Mesodermal cell (in vitro differentiated cells): ENCODE measurements at regions not wholly inside any gene's neighbourhood (a gene's known extent, or its start where the extent isn't known, plus 50 kb on each side); places are given as distances from the start of the nearest gene placed in this dataset.

Experiments
- H3K27ac ChIP-seq: 2 replicates; pipeline ENCODE4 v1.7.0; 2013; ENCODE audit warnings: mild to moderate bottlenecking, low read depth, low read length, moderate library complexity; ENCODE audit not compliant: severe bottlenecking
- H3K36me3 ChIP-seq: 2 replicates; pipeline ENCODE4 v1.7.1; 2013; ENCODE audit warnings: mild to moderate bottlenecking, low read length, moderate library complexity; ENCODE audit not compliant: control insufficient read depth, insufficient read depth
- H3K4me1 ChIP-seq: one replicate; pipeline ENCODE4 v1.7.1; 2013; ENCODE audit warnings: mild to moderate bottlenecking, low read length; ENCODE audit not compliant: insufficient read depth, control insufficient read depth, poor library complexity, severe bottlenecking
- H3K4me3 ChIP-seq: 2 replicates; pipeline ENCODE4 v1.7.0; 2013; ENCODE audit warnings: low read length, control low read depth, mild to moderate bottlenecking; ENCODE audit not compliant: insufficient read depth, poor library complexity, severe bottlenecking; ENCODE audit errors: extremely low read depth
- H3K9me3 ChIP-seq: 2 replicates; pipeline ENCODE4 v1.7.1; 2013; ENCODE audit warnings: mild to moderate bottlenecking, low read length, moderate library complexity; ENCODE audit not compliant: control insufficient read depth
- WGBS, 2 experiments: methylation state at CpG; one replicate each; pipeline ENCODE4 v1.1.5; 2013; ENCODE audit warnings: missing lambda C conversion rate in 2 of 2; ENCODE audit not compliant: insufficient coverage in 2 of 2; 5-methylcytosine and 5-hydroxymethylcytosine counted together

DNA sequence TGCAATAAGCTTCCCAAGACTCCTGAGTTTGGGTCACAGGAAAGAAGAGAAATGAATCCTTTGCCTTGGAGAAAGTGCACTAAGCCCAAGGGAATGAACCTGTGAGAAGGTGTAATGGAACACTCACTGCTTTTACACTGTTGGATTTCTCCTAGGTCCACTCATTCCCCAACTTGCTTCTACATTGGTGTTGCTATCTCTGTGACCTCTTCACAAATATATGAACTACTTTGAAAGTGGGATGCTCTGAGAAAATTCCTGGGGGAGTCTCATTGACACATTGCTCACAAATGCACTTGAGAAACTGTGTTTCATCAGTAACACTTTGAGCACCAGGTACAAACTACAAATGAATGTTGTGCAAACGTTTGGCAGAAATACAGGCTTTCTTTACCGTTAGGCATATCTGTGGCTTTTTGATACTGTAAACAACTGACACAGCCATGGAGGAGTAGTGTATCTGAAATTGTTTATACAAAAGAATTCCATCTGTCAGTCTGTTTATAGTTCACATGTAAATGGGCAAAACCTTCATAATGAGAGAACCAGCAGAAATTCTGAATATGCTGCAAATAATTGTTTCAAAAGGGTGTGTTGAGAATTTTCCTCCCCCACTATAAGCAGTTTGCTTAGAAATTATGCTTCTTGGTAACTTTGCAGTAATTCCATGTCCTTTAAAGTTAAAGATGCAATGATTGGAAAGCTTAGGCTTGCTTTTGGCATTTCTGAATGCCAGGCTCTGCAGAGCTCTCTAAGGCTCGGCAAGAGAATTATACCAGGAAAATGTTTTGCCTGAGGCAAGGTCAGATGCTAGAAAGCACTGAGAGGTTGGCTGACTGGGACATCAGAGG is 348.5 kb upstream of the DDHD1 start:
- Histone ChIP-seq H3K4me3 (no peak overlapping the region), H3K9me3 (peaks cover 14% of the 10 kb centered on the region), H3K27ac (no peak overlapping the region), H3K4me1 (peaks cover 6% of the 10 kb centered on the region), H3K36me3 (no peaks in the 10 kb centered on the region)
- 71 to 88% methylated on average over 1 of the region's 3 CpGs for WGBS, 2 experiments

DNA sequence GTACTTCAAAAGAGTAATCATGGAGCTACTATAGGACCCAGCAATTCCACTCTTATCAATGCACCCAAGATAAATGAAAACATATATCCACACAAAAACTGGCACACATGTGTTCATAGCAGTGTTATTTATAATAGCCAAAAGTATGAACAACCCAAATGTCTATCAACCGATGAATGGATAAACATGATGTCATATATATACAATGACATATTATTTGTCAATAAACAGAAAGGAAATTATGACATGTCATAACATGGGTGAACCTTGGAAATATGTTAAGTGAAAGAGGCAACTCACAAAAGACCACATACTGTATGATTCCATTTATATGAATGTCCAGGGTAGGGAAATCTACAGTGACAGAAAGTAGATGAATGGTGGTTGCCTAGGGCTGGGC is 347.1 kb upstream of the DDHD1 start:
- Histone ChIP-seq H3K36me3 (no peaks in the 10 kb centered on the region), H3K4me1 (peaks cover 6% of the 10 kb centered on the region), H3K27ac (no peak overlapping the region), H3K4me3 (no peak overlapping the region), H3K9me3 (peaks cover 11% of the 10 kb centered on the region)
- WGBS, 2 experiments, result no CpG with 5 or more reads among the region's 1 CpG

DNA sequence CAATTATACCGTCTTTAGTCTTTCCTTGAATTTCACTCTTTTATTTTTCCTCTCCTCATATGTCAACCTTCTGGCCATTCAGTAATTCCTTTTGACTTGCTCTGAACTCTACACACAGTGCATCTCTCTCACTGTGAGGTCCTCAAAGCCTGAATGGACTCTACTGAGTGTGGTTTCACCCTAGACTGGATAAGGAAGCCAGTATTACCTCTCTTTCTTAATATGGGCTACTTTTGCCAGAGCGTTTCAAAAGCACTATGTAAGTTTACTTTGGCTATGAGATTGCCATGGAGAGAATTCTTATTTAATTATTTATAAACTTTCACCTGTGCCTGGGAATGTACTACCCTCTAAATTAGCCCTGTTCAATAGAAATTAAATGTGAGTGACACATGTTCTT is 343.5 kb upstream of the DDHD1 start:
- Histone ChIP-seq H3K4me3 (no peak overlapping the region), H3K36me3 (no peaks in the 10 kb centered on the region), H3K4me1 (peaks cover 9% of the 10 kb centered on the region), H3K27ac (no peak overlapping the region), H3K9me3 (no peaks in the 10 kb centered on the region)
- WGBS, 2 experiments, result 88 to 100% methylated on average over 1 of the region's 2 CpGs

DNA sequence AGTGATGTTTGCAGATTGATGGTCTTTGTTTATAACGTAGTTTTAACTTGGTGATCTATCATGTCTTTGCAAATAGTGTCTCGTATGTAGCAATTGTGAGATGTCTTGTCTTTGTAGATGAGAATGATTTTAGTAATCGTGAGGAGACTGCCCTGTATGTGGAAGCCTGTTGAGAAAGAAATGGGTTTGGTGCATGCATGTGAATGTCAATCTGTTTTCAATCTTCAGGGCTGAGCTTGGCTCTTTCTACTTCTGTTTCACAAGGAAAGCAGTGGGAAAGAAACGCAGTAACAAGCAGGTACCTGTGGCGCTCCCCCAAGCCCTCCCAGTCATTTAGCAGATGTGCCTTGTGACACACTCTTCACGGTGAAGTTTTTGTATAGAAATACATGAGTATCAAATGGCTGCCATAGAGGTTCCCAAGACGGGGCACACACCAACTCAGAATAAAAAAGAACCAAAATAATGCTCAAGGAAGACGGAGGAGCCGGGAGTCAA is 342.8 kb upstream of the DDHD1 start:
- 89 to 98% methylated on average over 4 to 5 of the region's 9 CpGs for WGBS, 2 experiments
- H3K27ac ChIP-seq, result no peak overlapping the region
- no peak overlapping the region for H3K4me3 ChIP-seq
- no peaks in the 10 kb centered on the region for H3K36me3 ChIP-seq
- peaks cover 8% of the 10 kb centered on the region for H3K4me1 ChIP-seq
- H3K9me3 ChIP-seq, result no peaks in the 10 kb centered on the region

DNA sequence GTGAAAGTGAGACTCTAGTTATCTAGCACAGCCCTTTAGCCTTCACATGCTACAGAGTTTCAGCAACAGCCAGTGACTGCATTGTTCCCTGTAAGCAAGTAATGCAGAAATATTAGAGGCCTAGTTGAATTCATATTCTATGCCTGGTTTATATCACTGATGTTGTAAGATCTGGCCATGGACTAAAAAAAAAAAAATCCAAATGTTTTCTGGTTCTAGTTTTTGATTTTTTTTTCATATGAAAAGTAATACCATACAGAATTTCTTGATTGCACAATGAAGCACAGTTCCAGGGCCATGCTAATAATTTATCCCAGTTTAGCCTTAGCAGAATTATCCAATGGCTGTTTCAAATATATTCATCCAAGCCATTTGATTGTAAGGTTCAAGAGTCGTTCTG is 341.5 kb upstream of the DDHD1 start:
- Histone ChIP-seq H3K9me3 (no peaks in the 10 kb centered on the region), H3K4me3 (no peak overlapping the region), H3K36me3 (no peaks in the 10 kb centered on the region), H3K4me1 (peaks cover 8% of the 10 kb centered on the region), H3K27ac (no peak overlapping the region)
- WGBS, 2 experiments, result no CpG with 5 or more reads among the region's 1 CpG

DNA sequence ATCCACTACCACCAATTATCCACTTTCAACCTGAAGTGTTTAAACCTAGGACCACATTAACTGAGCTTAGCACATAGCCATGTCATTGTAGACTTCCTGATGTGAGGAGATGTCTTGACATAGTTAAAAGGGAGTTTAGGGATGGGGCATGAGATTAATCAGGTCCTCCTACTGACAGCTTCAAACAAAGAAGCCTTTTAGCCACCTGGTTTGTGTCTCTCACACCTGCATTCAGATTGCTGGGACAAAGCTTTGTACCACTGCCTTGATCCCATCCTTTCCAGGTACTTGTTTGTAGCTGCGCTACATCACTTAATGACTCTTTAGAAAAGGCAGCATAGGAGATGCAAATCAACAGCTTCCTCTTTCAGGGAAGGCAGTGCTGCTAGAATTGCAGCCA is 340.7 kb upstream of the DDHD1 start:
- no peak overlapping the region for H3K4me3 ChIP-seq
- WGBS, 2 experiments, result 88 to 100% methylated on average over 1 of the region's 1 CpG
- H3K36me3 ChIP-seq, result no peaks in the 10 kb centered on the region
- no peaks in the 10 kb centered on the region for H3K9me3 ChIP-seq
- H3K4me1 ChIP-seq, result peaks cover 8% of the 10 kb centered on the region
- H3K27ac ChIP-seq, result no peak overlapping the region

DNA sequence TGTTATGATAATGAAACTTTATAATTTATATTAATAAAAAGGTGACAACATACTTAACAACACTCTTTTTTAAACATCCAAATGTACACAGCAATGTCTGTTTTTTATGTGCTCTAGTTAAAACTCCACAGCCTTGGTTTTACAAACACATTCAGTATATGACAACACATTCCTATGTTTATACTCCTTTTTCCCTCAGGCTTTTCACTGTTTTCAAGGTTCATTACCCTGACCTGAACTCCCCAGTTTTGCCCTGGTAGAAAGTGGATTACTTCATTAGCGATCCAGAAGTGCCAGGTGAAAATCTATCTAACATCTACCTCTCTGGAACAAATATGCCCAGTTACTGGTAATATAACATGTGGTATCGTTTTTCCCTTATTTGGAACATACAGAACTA is 340.2 kb upstream of the DDHD1 start:
- H3K36me3 ChIP-seq, result no peaks in the 10 kb centered on the region
- no CpG with 5 or more reads among the region's 2 CpGs for WGBS, 2 experiments
- no peaks in the 10 kb centered on the region for H3K9me3 ChIP-seq
- no peak overlapping the region for H3K4me3 ChIP-seq
- H3K27ac ChIP-seq, result no peak overlapping the region
- peaks cover 8% of the 10 kb centered on the region for H3K4me1 ChIP-seq

DNA sequence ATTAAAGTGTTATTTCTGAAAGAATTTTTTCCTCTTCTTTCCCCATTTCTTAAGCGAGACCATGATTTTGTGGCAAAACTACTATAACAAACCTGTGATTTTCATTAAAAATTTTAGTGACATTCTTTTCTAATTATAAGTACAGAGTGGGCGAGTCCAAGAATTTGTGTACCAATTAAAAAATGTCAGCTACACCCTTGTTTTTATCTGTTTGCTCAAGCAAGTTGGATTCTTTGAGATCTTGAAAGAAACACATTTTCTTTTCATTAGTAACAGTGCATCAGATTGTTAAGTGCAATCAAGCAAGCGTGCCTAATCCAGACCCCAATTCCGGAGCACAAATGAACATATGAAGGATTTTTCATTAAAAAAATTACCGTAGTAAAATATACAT is 338.8 kb upstream of the DDHD1 start:
- H3K27ac ChIP-seq, result no peak overlapping the region
- peaks cover 8% of the 10 kb centered on the region for H3K4me1 ChIP-seq
- no CpG with 5 or more reads among the region's 5 CpGs for WGBS, 2 experiments
- H3K4me3 ChIP-seq, result no peak overlapping the region
- H3K36me3 ChIP-seq, result no peaks in the 10 kb centered on the region
- H3K9me3 ChIP-seq, result no peaks in the 10 kb centered on the region

DNA sequence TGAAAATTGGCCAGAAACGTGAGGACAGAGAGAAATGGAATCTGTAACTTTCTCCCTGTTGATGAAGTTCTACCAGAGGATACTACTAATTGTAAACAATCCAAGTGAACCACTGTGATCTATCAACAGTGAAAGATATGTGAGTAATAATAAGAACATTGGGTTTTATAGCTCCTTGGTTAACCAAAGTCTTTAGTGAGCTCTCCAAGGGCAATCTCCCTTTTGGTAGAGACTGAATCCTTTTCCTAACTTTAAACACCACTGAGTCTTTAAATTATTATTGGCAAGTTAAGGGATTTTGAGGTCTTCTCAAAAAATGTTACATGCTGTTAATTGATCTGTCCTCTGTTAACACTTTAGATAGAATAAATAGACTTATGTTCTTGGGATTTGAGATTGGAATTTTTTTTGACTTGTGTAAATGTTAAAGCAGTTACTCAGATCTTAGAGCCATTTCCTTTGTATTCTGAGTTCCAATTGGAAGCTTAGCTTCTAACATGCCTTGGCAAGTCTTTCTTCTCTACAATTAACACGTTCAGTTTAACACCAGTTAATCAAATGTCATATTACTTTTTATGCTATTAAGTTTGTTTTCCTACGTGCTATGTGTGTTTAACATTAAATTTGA is 338.2 kb upstream of the DDHD1 start:
- peaks cover 8% of the 10 kb centered on the region for H3K4me1 ChIP-seq
- no peaks in the 10 kb centered on the region for H3K36me3 ChIP-seq
- no peak overlapping the region for H3K4me3 ChIP-seq
- H3K9me3 ChIP-seq, result no peaks in the 10 kb centered on the region
- no peak overlapping the region for H3K27ac ChIP-seq
- WGBS, 2 experiments, result no CpG with 5 or more reads among the region's 3 CpGs

DNA sequence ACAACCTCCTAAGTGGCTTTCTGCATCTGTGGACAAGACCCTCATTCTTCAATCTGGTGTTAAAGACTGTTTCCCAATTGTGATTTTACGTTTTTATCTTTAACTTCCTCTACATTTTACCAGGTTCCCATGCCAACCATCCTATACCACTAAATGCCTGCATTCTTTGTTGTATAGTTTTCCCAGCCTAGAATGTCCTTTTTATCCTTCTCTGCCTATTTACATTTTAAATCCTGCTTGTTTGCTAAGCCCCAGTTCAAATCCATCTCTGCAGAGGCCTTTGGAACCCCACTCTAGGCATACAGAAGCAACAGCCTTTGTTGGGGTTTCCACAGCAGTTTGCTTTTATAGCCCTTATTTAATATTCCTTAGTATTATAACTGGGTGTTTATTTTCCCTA is 325.1 kb upstream of the DDHD1 start:
- 71 to 78% methylated on average over 1 of the region's 1 CpG for WGBS, 2 experiments
- Histone ChIP-seq H3K4me1 (no peaks in the 10 kb centered on the region), H3K4me3 (no peak overlapping the region), H3K27ac (no peak overlapping the region), H3K36me3 (no peaks in the 10 kb centered on the region), H3K9me3 (peaks cover 10% of the 10 kb centered on the region)

DNA sequence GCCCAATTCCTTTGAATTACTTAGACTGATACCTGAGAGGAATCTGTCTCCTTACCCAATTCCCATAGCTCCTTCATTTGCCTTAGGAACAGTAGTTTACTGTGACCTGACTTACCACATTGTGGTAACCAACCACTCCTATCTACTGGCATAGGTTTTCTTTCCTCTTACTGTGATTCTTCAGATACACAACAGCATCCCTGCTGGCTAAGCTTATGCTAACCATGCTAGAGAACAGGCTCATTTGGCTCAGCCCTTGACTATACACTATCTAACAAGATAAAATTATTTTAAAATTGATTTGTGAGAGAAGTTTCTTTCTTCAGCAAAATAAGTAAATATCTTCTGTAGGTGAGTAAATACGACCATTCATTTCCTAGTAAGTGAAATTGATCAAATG is 320.4 kb upstream of the DDHD1 start:
- Histone ChIP-seq H3K4me3 (no peak overlapping the region), H3K27ac (no peak overlapping the region)

More for the DNA sequence above, 320.4 kb upstream of the DDHD1 start:
- WGBS, 2 experiments, result 80 to 100% methylated on average over 1 of the region's 1 CpG
- Histone ChIP-seq H3K9me3 (no peaks in the 10 kb centered on the region), H3K4me1 (peaks cover 3% of the 10 kb centered on the region), H3K36me3 (no peaks in the 10 kb centered on the region)
